Pulmonary artery endothelial cell (primary cell): ENCODE measurements at regions not wholly inside any gene's neighbourhood (a gene's known extent, or its start where the extent isn't known, plus 50 kb on each side); places are given as distances from the start of the nearest gene placed in this dataset.

Experiments
- DNase-seq: peaks from one replicate; pipeline ENCODE4 v3.0.0-alpha.2; 2011; ENCODE audit warnings: low read depth, low spot score

DNA sequence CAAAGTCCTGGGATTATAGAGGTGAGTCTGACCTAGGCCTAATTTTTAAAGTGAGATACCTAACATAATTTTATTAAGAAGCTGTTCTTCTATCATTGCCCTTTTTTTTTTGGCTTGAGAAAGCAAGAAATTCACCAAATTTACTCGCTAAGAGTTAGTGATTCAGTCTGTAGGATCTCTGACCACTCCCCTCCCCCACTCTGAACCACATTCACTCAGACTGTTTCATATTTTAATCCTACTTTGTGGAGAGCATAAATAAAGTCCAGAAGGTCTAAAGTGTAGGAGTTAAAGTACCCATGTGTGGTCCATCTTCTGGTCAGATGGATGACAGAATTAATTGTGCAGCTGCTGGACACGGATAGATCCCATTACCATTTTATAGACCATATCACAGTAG lies 115.8 kb upstream of the MGAT5 start:
- no peak for DNase-seq

DNA sequence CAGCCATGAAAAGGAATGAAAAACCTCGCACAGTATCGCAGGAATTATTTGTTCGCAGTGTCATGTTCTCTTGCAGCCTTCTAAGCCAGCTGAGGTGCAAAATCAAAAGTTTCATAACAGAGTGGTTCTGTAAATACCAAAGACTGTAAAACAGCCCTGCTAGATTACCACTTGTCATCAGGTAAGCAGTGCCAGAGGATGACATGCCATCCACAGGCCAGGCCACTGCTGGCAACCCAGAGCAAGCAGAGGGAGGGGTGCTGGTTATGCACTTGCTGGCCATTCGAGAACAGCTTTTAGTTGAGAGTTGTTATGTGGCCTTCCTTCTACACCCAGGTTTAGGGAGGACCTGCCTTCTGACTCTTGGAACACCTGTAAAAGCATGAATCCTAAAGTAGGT lies 114.3 kb upstream of the MGAT5 start:
- no peak for DNase-seq

DNA sequence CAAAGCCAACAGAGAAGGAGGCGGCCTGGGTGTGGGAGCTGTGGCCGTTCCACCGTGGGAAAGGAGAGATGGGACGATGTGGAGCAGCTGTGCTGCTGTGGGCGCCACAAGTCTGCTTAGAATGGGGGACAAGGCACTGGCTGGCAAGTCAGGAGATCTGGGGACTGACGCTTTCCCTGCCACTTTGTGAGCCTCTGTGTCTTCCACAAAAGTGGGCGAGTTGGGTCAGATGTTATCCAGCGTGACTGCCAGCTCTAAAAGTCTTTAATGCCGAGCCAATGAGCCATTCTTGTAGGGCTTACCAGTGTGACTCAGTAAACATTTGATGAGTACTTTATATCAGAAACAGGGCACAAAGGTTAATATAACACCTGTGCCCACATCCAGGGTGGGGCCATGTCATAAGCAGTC lies 113.6 kb upstream of the MGAT5 start:
- no peak for DNase-seq

DNA sequence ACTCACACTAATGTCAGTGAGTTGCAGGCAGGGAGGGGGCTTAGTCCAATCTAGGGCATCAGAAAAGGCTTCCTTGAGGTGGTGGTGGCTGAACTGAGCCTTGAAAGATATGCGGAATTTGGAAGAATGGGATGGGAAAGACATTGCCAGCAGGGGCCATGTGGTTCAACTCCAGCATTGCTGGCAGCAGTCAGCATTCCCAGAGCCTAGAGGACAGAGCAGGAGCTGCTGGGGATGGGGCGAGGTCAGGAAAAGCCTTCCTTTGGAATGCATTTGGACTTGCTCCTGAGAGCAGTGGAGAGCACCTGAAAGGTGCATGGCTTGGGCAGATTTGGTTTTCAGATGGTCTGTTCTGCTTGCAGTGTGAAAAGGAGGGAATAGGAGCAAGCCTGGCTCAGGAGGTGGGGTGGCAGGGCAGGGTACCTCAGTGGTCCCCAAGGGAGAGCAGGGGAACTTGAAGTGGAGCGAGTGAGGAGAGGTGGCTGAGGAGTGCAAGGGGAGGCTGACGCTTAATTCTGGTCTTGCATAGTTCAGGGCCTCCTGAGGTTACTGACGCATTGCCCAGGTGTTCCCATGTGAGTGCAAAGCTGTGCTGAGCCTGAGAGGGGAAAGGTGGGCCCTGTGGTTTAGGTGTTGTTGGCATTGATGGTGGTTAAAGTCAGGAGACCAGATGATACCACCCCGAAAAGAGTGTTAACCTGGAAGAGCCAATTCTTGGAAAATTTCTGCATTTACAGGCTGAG lies 112.1 kb upstream of the MGAT5 start:
- DNase-seq = no peak

DNA sequence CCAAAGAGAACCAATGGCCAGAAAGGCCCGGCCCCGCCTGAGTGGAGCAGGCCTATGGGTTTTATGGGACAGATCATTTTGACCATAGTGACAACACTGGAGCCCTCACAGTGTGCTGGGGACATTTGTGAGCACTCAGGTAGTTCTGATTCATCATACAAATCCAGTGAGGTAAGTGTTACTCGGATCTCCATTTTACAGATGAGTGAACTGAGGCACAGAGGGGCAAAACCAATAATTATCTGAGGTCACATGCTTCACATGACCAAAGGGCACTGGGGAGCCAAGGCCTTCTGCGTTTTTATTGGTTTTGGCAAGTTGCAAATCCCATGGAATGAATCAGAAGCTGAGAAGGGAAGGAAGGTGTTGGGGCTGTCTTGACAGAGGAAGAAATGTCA lies 111.5 kb upstream of the MGAT5 start:
- DNase-seq = no peak

DNA sequence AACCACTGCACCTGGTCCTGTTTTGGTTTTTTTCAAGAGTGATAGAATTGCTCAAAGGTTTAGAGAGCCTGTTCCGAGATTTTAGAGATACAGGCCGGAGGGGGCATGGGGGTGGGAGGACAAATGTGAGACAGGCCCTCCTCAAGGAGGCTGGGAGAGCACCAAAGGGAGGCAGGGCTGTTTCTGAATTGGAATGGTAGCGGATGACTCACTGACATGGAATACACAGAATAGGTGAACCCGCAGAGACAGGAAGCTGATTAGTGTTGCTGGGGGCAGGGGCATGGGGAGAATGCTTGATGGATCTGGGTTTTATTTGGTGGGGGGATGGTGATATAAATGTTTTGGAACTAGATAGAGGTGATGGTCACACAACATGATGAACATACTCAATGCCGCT lies 111.0 kb upstream of the MGAT5 start:
- DNase-seq = no peak

DNA sequence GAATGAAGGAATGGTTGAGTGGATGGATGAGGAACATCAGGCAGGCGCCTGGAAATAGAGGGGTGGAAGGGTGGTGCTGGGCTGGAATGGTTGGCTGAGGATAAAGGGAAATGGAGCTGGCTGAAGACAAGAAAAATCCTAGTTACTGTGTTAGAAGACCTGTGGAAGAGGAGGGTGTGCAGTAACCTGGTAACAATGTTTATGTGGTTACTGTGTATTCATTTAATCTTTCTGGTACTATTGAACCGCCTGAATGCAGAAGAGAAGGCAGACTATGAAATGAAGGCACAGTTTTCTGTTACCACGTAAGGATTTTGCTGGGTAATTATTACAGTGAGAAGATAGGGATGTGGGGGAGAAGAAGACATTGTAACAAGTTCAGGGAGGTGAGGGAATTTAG lies 110.3 kb upstream of the MGAT5 start:
- DNase-seq = no peak

DNA sequence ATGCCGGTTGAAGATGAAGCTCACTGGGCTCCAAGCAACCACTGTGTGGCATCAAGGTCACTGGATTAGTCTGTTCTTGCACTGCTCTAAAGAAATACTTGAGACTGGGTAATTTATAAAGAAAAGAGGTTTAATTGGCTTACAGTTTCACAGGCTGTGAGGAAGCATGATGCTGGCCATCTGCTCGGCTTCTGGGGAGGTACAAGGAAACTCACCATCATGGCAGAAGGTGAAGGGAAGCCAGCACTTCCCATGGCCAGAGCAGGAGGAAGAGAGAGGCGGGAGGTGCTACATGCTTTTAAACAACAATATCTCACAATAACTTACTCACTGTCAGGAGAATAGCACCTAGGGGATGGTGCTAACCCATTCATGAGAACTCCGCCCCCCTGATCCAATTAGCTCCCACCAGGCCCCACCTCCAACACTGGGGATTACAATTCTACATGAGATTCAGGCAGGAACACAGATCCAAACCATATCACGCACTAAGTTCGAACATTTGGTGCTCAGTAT lies 109.7 kb upstream of the MGAT5 start:
- no peak for DNase-seq

DNA sequence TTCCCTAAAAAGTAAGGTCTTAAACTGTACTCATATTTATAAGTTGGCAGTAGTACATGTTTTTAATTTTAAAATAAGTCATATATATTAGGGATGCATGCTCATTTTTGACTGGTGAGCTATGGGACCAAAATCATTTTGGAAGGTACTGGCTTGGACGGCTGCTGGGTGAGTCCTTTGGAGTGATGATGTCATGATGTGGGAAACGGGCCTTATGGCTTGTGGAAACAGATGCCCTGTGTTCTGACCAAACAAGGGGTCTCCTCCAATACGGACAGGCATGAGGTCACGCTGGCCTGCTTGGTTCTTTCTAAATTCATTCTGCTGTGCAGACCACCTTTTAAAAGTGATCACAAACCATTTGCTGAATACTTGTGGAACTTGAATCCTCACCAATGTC lies 109.2 kb upstream of the MGAT5 start:
- DNase-seq = no peak

DNA sequence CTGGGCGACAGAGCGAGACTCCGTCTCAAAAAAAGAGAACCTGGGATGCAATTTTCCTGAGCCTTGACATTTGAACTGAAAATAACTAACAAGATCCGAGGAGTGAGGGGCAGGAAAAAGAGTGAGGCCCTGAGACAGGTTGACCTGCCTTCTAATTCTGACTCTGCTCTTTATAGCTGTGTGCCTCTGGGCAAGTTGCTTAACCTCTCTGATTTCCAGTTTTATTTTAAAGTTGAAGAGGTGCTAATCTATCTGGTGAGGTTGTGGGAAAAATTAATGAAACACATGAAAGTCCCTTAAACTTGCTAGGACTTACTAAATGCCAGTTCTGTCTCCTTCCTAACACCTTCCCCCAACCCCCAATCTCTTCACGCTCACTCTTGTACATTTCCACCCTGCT lies 108.4 kb upstream of the MGAT5 start:
- no peak for DNase-seq

DNA sequence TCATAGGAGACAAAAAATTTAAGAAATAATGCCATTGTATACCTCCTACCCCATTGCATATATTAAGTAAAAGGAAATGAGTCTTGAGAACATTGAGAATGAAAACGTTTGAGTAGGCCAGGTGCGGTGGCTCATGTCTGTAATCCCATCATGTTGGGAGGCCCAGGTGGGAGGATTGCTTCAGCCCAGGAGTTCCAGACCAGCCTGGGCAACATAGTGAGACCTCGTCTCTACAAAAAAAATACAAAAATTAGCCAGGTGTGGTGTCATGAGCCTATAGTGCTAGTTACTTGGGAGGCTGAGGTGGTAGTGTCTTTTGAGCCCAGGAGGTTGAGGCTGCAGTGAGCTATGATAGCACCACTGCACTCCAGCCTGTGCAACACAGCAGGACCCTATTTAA lies 107.7 kb upstream of the MGAT5 start:
- DNase-seq = no peak

DNA sequence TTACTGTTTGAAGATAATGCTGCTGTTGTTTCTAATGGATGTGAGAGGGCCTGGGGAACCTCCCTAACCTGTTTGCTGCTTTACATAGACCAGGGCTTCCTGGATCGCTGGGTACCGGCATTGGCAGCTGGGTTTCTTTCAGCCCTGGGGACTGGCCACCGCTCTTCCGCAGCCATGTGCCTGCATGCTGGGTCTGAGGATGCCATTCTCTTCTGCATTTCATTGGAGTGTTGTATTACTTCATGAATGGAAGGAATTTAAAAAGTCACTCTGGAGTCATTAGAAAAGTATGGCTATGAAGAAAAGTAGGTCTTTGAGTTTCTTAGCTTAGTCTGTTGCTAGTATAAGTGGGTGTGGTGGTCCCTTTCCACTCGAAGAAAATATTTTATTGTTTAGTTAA lies 107.3 kb upstream of the MGAT5 start:
- DNase-seq = no peak

DNA sequence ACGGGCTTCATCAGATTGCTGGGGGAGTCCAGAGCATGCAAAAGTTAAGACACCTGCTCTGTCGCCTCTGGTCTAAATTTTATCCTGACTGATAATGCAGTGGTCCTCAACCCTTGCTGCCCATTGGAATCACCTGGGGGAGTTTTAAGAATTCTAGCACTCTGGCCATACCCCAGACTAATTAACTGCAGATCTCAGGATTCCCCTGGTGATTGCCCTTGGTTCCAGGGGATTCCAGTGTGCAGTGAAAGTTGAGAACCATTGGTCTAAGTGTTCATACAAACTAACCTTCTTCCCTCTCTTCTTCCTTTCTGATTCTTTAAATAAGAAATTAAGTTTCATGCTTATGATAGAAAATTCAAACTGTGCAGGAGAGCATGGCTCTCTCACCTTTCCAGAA lies 105.7 kb upstream of the MGAT5 start:
- no peak for DNase-seq

DNA sequence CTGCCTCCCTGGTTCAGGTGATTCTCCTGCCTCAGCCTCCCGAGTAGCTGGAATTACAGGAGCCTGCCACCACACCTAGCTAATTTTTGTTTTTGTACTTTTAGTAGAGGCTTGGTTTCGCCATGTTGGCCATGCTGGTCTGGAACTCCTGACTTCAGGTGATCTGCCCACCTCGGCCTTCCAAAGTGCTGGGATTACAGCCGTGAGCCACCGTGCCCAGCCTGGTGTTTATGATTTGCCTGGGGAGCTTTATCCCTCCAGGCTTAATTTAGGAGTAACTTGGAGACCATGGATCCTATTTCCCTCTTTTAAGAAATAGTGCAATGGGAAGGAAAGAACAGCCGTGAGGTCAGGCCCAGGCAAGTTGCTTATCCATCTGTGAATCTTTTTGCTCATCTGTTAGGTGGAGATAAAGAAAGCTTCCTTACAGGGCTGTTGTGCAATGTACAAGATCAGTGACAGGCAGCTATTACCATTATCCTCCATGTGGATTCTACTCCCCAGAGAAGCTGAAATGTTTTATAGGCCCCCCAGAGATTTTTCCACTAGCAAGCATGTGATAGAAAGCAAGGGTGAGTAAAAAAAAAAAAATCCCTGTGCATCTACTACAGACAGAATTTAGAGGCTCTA lies 104.9 kb upstream of the MGAT5 start:
- DNase-seq = no peak

DNA sequence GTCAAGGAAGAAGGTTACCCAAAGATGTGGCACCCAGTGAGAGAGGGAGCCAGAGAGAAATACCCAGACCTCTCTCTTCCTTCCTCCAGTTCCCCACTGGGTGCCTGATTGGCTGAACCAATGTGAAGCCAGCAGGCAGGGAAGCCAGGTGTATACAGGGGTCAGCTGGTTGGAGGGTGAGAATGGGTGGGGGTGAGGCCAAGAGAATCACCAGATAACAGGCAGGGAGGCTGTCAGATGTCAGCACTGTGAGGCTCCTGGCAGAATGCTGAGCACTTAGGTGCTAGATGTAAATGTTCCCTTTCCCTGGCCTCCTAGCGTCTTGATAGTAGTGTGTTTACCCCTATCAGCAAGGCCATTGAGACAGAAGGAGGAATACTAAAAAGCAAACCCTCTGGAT lies 104.0 kb upstream of the MGAT5 start:
- no peak for DNase-seq

DNA sequence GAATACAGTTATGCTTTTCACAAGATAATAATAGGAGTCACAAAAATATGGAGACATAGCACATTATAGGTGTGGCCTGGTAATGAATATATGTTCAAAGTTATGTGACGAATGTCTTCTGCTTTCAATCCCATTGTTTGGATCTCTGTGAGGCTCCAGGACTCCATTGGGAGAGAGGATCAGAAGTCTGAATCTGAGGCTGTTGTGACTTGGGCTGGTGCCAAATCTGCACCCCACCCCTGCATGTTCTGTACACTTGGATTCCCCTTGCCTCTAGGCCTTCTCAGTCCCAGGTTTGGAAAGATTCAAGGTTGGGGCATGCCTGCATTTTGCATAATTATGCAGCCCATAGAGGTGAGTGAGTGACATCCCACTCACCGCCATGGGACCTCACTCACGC lies 103.1 kb upstream of the MGAT5 start:
- DNase-seq = no peak

DNA sequence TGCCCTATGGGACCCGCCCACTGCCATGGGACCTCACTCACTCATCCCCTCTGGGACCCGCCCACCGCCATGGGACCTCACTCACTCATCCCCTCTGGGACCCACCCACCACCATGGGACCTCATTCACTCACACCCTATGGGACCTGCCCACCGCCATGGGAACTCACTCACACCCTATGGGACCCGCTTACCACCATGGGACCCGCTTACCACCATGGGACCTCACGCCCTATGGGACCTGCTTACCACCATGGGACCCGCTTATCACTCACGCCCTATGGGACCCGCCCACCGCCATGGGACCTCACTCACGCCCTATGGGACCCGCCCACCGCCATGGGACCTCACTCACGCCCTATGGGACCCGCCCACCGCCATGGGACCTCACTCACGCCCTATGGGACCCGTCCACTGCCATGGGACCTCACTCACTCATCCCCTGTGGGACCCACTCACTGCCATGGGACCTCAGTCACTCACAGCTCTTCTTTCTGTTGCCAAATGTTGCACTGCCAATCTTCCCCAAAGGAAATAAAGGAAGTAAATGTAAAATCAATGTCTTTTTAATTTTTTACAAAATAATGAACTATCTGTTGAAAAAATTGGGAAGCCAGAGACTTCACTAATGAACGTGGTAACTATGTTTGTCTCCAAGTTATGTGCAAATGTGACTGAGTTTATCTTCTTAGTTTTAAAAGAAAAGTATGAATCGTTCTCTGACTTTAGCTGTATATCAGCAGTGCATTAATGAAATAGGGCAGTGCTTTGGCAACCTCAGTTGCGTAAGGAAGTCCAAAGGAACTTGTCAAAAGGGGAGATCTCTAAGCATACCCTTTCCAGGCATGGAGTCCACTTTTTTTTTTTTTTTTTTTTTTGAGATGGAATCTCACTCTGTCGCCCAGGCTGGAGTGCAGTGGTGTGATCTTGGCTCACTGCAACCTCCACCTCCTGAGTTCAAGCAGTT lies 101.5 kb upstream of the MGAT5 start:
- DNase-seq = no peak

DNA sequence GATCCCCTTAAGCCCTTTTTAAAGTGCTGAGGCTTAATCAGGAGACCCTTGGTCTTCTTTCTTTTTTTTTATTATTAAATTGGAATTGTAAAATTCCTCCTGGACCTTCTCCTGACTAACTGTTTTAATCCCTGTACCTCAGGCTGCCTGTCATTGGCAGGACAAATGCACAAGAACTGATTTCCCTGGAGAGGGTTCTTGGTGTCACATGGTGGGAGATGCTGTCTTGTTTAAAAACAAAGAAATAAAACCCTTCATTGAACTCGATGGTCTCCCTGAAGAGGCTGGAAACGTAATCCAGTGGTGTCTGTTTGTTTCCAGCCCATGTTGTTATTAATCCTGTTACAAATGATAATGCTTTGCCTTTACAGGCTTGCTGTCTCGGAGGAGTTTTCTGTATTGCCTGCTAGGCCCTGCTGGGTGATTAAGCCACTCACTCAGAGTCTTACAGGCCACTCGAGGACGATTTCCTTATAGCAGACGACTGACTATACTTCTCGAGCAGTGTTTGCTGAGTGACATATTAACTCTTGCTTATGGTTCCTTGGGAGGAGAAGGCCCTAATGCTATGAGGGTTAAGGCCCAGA lies 100.5 kb upstream of the MGAT5 start:
- DNase-seq = no peak

DNA sequence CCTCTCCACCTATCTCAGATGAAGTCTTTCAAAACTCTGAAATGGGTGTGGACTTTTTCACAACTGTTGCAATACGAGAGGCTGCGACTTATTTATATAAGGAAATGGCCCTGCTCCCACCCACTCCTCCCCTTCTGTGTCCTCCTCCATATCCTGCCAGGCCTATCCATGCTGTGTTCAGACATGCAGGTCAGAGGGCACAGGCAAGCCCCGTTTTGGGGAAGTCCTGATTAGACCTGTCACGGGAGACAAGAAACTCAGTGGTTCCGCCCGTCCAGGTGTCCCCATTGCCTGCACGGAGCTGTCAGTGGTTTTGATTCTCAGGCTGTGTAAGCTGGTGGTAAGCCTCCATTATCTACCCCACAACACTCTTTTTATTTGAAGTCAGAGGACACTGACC lies 99.6 kb upstream of the MGAT5 start:
- DNase-seq = no peak

DNA sequence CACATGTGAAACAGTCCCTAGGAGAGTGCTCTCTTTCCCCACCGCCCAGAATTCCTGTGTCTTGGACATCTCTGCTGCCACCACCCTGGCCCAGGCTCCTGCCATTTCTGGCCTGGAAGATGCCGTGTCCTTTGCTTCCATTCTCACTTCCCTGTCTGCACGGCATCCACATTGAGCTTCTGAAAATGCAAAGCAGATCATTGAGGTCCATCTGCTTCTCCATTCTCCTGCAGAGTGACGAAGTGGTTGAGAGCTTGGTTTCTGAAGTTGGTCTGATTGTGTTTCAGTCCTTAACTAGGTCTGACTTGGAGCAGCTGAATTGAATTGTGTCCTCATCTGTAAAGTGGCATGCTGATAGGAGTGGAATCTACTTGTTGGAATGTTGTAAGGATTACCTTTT lies 98.7 kb upstream of the MGAT5 start:
- DNase-seq = no peak

DNA sequence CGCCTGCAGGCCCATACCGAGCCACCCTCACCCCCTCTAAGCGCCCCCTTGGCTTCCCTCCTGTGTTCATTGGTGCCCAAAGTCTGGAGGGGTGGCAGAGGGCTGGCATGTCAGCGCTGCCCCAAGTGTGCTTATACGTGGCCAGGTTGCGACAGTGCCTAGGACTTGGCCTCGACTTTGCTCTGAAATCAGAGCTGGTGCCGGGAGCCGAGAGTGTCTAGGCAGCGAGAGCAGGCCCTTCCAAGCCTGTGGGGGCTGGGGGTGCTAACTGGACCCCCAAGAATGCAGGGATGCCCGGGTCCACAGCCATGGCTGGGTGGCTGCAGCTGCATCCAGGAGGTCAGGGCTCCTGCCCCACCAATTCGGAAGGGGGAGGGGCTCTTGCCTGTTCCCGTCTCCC lies 95.6 kb upstream of the MGAT5 start:
- no peak for DNase-seq

DNA sequence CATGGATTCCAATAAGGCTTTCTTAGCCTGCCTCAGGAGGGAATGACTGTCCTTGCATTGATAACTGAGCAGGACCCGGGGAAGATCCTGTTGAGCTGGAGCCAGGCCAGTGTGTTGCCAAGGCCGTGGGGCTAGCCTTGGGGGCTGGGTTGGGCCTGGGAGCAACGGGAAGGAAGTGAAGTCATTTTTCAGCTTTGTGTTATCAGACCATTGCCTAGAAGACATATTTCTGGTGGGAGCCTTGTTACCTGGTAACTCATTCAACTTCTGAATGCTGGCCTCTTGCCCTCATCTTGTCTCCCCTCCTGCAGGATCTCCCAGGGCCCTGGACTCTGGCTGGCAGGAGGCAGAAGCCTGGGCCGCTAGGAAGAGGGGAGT lies 92.7 kb upstream of the MGAT5 start:
- peak; percentile 65 for DNase-seq
